Activated CD4-positive, alpha-beta T cell treated with anti-CD3 and anti-CD28 coated beads for 4 hours (primary cell): ENCODE measurements at regions not wholly inside any gene's neighbourhood (a gene's known extent, or its start where the extent isn't known, plus 50 kb on each side); places are given as distances from the start of the nearest gene placed in this dataset.

ENCODE experiments used
- DNase-seq, 2 donors: peaks; one replicate each; pipeline ENCODE4 v3.0.0-alpha.2; 2020

- DNase-seq: no peak
These were observed 281.3 kb downstream of the TDRD15 start for GRCh38 chr2:21404827-21405625.

DNA sequence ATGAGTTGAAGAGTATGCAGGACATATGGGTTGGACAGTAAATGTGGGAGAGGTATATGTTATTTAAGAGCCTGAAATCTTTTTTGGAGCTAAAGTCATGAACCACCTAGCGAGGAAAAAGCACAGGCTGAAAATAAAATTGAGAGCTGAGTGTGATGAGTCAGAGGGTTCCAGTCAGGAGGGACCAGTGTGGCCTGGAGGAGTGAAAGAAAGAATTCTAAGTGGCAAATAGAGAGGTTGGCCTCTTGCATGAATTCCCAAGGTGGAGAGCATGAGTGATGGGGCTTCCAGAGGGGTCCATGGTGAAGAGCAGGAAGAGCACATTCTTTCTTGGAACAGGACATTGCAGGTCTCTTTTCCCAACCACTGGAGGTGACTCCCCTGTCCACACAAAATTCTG lies 282.6 kb downstream of the TDRD15 start:
- DNase-seq: no peak

DNA sequence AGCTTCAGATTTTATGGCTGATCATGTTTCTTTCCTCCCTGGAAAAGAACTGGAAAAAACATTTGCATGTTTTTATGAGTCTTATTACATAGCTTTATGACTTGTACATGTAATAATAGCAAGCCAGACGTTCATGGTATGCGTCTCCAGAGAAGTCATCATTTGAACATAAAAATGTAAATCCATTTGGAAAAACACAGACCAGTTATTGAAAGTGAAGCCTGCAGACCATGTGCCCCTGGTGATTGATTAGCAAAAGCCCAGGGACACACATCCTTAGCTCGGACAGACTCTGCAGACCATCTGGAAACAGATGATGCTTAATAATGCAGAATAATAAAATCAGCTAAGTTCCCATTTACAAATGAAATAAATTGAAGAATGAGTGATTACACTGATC lies 283.1 kb downstream of the TDRD15 start:
- DNase-seq: no peak

- DNase-seq: no peak
These were observed 284.1 kb downstream of the TDRD15 start for GRCh38 chr2:21407851-21408250.

GRCh38 chr2:21411741-21412140 lies 288.0 kb downstream of the TDRD15 start:
- no peak for DNase-seq

DNA sequence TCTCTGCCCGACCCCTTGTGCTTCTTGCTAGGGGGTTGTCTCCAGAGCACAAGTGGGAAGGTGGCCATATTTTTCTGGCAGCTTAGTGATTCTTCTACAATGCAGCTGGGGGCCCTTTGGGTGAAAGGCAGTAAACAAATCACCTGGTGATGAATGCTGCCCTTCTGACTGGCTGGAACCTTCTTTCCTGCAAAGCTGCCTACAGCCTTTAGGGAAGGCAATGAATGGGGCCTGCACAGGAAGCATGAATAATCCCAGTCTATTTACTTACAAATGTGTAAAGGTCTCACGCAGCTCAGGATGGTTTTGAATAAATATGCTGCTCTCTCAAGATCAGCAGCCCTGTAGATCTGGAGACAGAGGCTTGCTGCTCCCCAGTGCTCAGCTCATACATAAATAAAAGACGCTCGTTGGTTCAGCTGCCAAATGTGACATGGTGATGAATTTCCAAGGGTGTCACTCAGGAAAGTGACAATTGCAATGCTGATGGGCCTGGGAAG lies 289.2 kb downstream of the TDRD15 start:
- DNase-seq: no peak

GRCh38 chr2:21415234-21415633 lies 291.5 kb downstream of the TDRD15 start:
- no peak for DNase-seq

DNA sequence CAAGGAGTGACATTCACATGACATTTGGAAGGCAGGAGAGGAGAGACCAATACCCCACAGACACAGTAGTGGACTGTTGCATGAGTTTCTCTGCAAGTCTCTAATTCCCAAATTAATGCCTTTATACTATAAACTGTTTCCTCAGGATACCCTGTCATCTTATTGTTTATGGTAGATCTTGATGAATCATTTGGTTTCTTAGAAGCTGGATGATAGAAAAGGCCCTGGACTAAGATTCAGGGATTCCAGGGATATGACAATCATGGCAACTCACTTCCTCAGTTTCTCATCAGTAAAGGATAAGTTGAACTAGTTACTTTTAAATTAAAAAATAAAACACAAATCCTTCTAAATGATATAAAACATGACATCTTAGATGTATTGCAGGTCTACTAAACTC lies 292.5 kb downstream of the TDRD15 start:
- no peak for DNase-seq

- no peak for DNase-seq
These were observed 294.7 kb downstream of the TDRD15 start for GRCh38 chr2:21418456-21418855.

GRCh38 chr2:21420553-21421335 lies 297.0 kb downstream of the TDRD15 start:
- no peak for DNase-seq

- no peak for DNase-seq
These were observed 298.3 kb downstream of the TDRD15 start for GRCh38 chr2:21422050-21422449.

GRCh38 chr2:21422724-21423522 lies 299.2 kb downstream of the TDRD15 start:
- no peak for DNase-seq

GRCh38 chr2:21423854-21424253 lies 300.1 kb downstream of the TDRD15 start:
- DNase-seq: no peak

- DNase-seq: no peak
These were observed 300.6 kb downstream of the TDRD15 start for GRCh38 chr2:21424375-21424774.

DNA sequence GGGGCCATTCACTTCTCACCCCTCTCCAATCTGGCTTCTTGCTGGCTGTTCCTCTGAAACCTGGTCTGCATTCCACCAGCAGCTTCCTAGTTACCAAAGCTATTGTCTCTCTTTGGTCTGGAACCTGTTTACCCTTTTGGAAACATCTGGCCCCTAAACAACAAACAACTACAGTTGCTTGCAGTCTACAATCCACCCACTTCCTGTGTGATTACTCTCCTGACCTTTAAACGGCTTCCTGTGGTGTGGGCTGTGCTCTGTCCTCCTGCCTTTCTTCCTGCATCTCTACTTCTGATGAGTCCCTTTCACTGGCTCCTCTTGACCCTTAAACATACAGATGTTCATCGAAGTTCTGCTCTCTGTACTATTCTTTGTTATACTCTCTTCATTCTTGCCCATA lies 303.8 kb downstream of the TDRD15 start:
- no peak for DNase-seq

- DNase-seq: no peak
These were observed 305.0 kb downstream of the TDRD15 start for GRCh38 chr2:21428754-21429153.

- DNase-seq: no peak
These were observed 306.0 kb downstream of the TDRD15 start for GRCh38 chr2:21429747-21430146.

DNA sequence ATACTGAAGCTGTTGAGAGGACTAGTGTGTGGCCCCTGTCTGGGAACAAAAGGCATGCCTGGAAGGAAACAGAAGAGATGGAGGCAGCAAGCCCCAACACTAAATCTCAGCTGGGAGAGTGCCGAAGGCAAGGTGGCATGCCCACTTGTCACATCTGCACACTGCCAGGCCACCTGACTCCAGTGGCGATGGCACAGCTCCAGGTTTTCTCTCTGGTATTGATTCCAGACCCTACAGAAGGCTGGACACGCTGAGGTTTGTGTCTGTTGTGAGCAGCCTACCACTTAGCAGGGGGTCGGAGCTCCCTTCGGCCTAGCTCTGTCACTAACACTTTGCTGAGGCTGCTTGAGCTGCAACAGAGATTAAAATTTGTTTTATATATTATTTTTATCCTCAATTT lies 307.3 kb downstream of the TDRD15 start:
- DNase-seq: no peak

- no peak for DNase-seq
These were observed 315.2 kb downstream of the TDRD15 start for GRCh38 chr2:21438949-21439348.

GRCh38 chr2:21441442-21441841 lies 317.7 kb downstream of the TDRD15 start:
- DNase-seq: no peak

GRCh38 chr2:21443494-21444105 lies 319.8 kb downstream of the TDRD15 start:
- DNase-seq: no peak

DNA sequence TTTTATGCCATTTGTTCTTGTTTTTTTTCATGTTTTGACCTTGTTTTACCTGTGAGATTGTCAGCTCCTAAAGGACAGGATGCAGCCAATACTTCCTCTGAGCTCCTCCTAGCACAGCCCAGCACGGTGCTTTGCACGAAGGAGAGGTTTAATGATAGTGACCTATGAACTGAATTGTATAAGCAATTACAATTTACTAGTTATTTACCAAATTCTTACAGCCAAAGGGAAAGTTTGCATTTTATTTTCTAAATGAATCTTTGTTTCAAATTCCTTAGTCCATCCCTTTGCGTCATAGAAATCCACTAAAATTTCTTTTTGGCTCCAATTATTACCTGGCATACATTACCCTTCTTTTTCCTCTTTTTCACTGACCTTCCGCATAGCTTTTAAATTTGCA lies 326.1 kb downstream of the TDRD15 start:
- DNase-seq: no peak

DNA sequence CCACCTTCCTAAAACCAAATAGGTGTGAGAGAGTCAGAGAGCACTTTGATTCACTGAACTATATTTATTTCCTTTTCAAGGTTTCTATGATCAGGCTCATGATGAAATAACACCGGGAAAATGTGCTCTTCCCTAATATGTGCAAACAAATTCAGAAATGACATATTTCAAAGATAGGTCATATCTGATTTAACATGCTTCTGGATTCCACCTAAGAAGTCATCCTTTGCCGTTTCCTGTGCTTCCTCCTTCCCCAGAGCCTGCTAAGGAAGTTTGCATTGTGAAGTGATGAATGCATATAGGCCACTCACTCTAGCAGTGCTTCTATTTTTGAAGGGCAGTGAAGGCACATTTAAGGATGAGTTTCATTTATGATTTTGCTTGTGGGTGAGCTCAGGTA lies 327.6 kb downstream of the TDRD15 start:
- DNase-seq: no peak
